Mucosa of stomach (tissue), 1 donor: ENCODE measurements at regions not wholly inside any gene's neighbourhood (a gene's known extent, or its start where the extent isn't known, plus 50 kb on each side); places are given as distances from the start of the nearest gene placed in this dataset.

Source experiments
- H3K27me3 ChIP-seq: one replicate; pipeline ENCODE4 v1.7.0; 2013; ENCODE audit warnings: mild to moderate bottlenecking, low read length; ENCODE audit not compliant: control insufficient read depth, insufficient read depth
- H3K36me3 ChIP-seq: one replicate; pipeline ENCODE4 v1.7.0; 2013; ENCODE audit warnings: low read length; ENCODE audit not compliant: control insufficient read depth, insufficient read depth
- H3K4me1 ChIP-seq: one replicate; pipeline ENCODE4 v1.7.0; 2013; ENCODE audit warnings: mild to moderate bottlenecking, low read length; ENCODE audit not compliant: control insufficient read depth, insufficient read depth
- H3K4me3 ChIP-seq: one replicate; pipeline ENCODE4 v1.7.0; 2013; ENCODE audit warnings: low read length
- H3K9ac ChIP-seq: one replicate; pipeline ENCODE4 v1.7.0; 2013; ENCODE audit warnings: mild to moderate bottlenecking, low read length, moderate library complexity
- H3K9me3 ChIP-seq: one replicate; pipeline ENCODE4 v1.7.0; 2013; ENCODE audit warnings: mild to moderate bottlenecking, low read length, moderate library complexity; ENCODE audit not compliant: control insufficient read depth
- donor health status: Pancreatic carcinoma.

GRCh38 chr21:28644762-28645161 is 347.9 kb downstream of the LTN1 start:
- H3K36me3 ChIP-seq = no peaks in the 10 kb centered on the region
- no peak overlapping the region for H3K9ac ChIP-seq
- H3K4me3 ChIP-seq = no peak overlapping the region
- no peaks in the 10 kb centered on the region for H3K27me3 ChIP-seq
- H3K9me3 ChIP-seq = no peaks in the 10 kb centered on the region
- no peaks in the 10 kb centered on the region for H3K4me1 ChIP-seq

- Histone ChIP-seq H3K9ac (no peak overlapping the region), H3K4me1 (no peaks in the 10 kb centered on the region), H3K9me3 (no peaks in the 10 kb centered on the region), H3K4me3 (no peak overlapping the region), H3K36me3 (no peaks in the 10 kb centered on the region), H3K27me3 (no peaks in the 10 kb centered on the region)
Measured at GRCh38 chr21:28642891-28643290, 349.8 kb downstream of the LTN1 start.

- no peaks in the 10 kb centered on the region for H3K9me3 ChIP-seq
Measured at GRCh38 chr21:28641731-28642130, 350.9 kb downstream of the LTN1 start.

GRCh38 chr21:28640326-28640725 is 352.4 kb downstream of the LTN1 start:
- H3K4me1 ChIP-seq = no peaks in the 10 kb centered on the region
- H3K27me3 ChIP-seq = no peaks in the 10 kb centered on the region
- H3K4me3 ChIP-seq = no peak overlapping the region
- no peaks in the 10 kb centered on the region for H3K9me3 ChIP-seq
- no peaks in the 10 kb centered on the region for H3K36me3 ChIP-seq
- no peak overlapping the region for H3K9ac ChIP-seq

More at GRCh38 chr21:28641731-28642130, 350.9 kb downstream of the LTN1 start:
- no peaks in the 10 kb centered on the region for H3K27me3 ChIP-seq
- H3K9ac ChIP-seq = no peak overlapping the region
- no peaks in the 10 kb centered on the region for H3K4me1 ChIP-seq
- no peaks in the 10 kb centered on the region for H3K36me3 ChIP-seq
- H3K4me3 ChIP-seq = no peak overlapping the region

GRCh38 chr21:28639737-28640136 is 352.9 kb downstream of the LTN1 start:
- Histone ChIP-seq H3K4me1 (no peaks in the 10 kb centered on the region), H3K9ac (no peak overlapping the region), H3K36me3 (no peaks in the 10 kb centered on the region), H3K4me3 (no peak overlapping the region), H3K27me3 (no peaks in the 10 kb centered on the region), H3K9me3 (no peaks in the 10 kb centered on the region)

- Histone ChIP-seq H3K4me1 (no peaks in the 10 kb centered on the region), H3K4me3 (no peak overlapping the region), H3K27me3 (no peaks in the 10 kb centered on the region), H3K9ac (no peak overlapping the region), H3K36me3 (no peaks in the 10 kb centered on the region), H3K9me3 (no peaks in the 10 kb centered on the region)
Measured at GRCh38 chr21:28636752-28637691, 355.7 kb downstream of the LTN1 start.

GRCh38 chr21:28635541-28635940 is 357.1 kb downstream of the LTN1 start:
- no peaks in the 10 kb centered on the region for H3K4me1 ChIP-seq
- H3K4me3 ChIP-seq = no peak overlapping the region
- H3K36me3 ChIP-seq = no peaks in the 10 kb centered on the region

GRCh38 chr21:28633839-28634555 is 358.7 kb downstream of the LTN1 start:
- Histone ChIP-seq H3K4me3 (no peak overlapping the region), H3K27me3 (no peaks in the 10 kb centered on the region), H3K9ac (no peak overlapping the region), H3K36me3 (no peaks in the 10 kb centered on the region), H3K4me1 (no peaks in the 10 kb centered on the region), H3K9me3 (no peaks in the 10 kb centered on the region)

More at GRCh38 chr21:28635541-28635940, 357.1 kb downstream of the LTN1 start:
- Histone ChIP-seq H3K27me3 (no peaks in the 10 kb centered on the region), H3K9ac (no peak overlapping the region), H3K9me3 (no peaks in the 10 kb centered on the region)

- Histone ChIP-seq H3K36me3 (no peaks in the 10 kb centered on the region), H3K9me3 (no peaks in the 10 kb centered on the region), H3K4me3 (no peak overlapping the region), H3K9ac (no peak overlapping the region), H3K27me3 (no peaks in the 10 kb centered on the region), H3K4me1 (no peaks in the 10 kb centered on the region)
Measured at GRCh38 chr21:28632755-28633408, 359.8 kb downstream of the LTN1 start.

GRCh38 chr21:28627691-28628090 is 365.0 kb downstream of the LTN1 start:
- Histone ChIP-seq H3K9ac (no peak overlapping the region), H3K9me3 (no peaks in the 10 kb centered on the region), H3K4me3 (no peak overlapping the region), H3K36me3 (no peaks in the 10 kb centered on the region), H3K27me3 (no peaks in the 10 kb centered on the region), H3K4me1 (no peaks in the 10 kb centered on the region)

- Histone ChIP-seq H3K36me3 (no peaks in the 10 kb centered on the region), H3K4me1 (no peaks in the 10 kb centered on the region), H3K27me3 (no peaks in the 10 kb centered on the region), H3K9me3 (no peaks in the 10 kb centered on the region), H3K9ac (no peak overlapping the region), H3K4me3 (no peak overlapping the region)
Measured at GRCh38 chr21:28627261-28627660, 365.4 kb downstream of the LTN1 start.

GRCh38 chr21:28624626-28625025 is 368.1 kb downstream of the LTN1 start:
- Histone ChIP-seq H3K9ac (no peak overlapping the region), H3K27me3 (no peaks in the 10 kb centered on the region), H3K9me3 (no peaks in the 10 kb centered on the region), H3K4me3 (no peak overlapping the region), H3K36me3 (no peaks in the 10 kb centered on the region), H3K4me1 (no peaks in the 10 kb centered on the region)
